Spleen (tissue), 11 donors: ENCODE measurements at regions not wholly inside any gene's neighbourhood (a gene's known extent, or its start where the extent isn't known, plus 50 kb on each side); places are given as distances from the start of the nearest gene placed in this dataset.

Experiments used
- DNase-seq: peaks from one replicate; pipeline ENCODE4 v3.0.0-alpha.2; 2020
- H3K27ac ChIP-seq, 8 donors: fragments of 200-600 bp; sonication (generic) in 7 of 8; 1 replicate in 4 of 8; 2 replicates in 4 of 8; pipeline versions ENCODE4 v1.5.0 to v1.8.0; 2016 to 2021; ENCODE audit warnings: inconsistent platforms in 4 of 8, mild to moderate bottlenecking in 4 of 8, moderate library complexity in 1 of 8
- H3K27me3 ChIP-seq, 7 donors: fragments of 200-600 bp; sonication (generic) in 6 of 7; replicated peaks in 1 of 7; 1 replicate in 4 of 7; 2 replicates in 3 of 7; pipeline versions ENCODE4 v1.5.0 to v1.8.0; 2016 to 2021; ENCODE audit warnings: inconsistent platforms in 3 of 7, mild to moderate bottlenecking in 1 of 7
- H3K36me3 ChIP-seq, 6 donors: fragments of 200-600 bp; sonication (generic) in 5 of 6; 1 replicate in 4 of 6; 2 replicates in 2 of 6; pipeline versions ENCODE4 v1.5.0 to v1.8.0; 2016 to 2021; ENCODE audit warnings: inconsistent platforms in 2 of 6
- H3K4me1 ChIP-seq, 6 donors: fragments of 200-600 bp; sonication (generic) in 5 of 6; 1 replicate in 3 of 6; 2 replicates in 3 of 6; pipeline versions ENCODE4 v1.5.0 to v1.8.0; 2016 to 2021; ENCODE audit warnings: inconsistent platforms in 3 of 6
- H3K4me3 ChIP-seq, 8 donors: fragments of 200-600 bp; sonication (generic) in 7 of 8; 1 replicate in 4 of 8; 2 replicates in 4 of 8; pipeline versions ENCODE4 v1.5.0 to v1.8.0; 2016 to 2021; ENCODE audit warnings: inconsistent platforms in 4 of 8, mild to moderate bottlenecking in 4 of 8, moderate library complexity in 2 of 8
- H3K9me3 ChIP-seq, 8 donors: fragments of 200-600 bp; sonication (generic) in 7 of 8; 1 replicate in 4 of 8; 2 replicates in 4 of 8; pipeline versions ENCODE4 v1.5.0 to v1.8.0; 2016 to 2021; ENCODE audit warnings: inconsistent platforms in 4 of 8
- CTCF ChIP-seq, 11 experiments: fragments of 200-600 bp in 7 of 11; fragments of 450-650 bp in 4 of 11; sonication (generic) in 4 of 11; IDR thresholded peaks in 8 of 11; conservative IDR thresholded peaks in 3 of 11; 1 replicate in 7 of 11; 2 replicates in 4 of 11; pipeline versions ENCODE4 v1.4.0 to v1.8.0; 2016 to 2021; ENCODE audit warnings: antibody characterized with exemption in 11 of 11, inconsistent platforms in 4 of 11, mild to moderate bottlenecking in 1 of 11
- POLR2A ChIP-seq, 3 donors: fragments of 450-650 bp; IDR thresholded peaks; one replicate each; pipeline ENCODE4 v1.5.1; 2017; ENCODE audit warnings: antibody characterized with exemption in 3 of 3, mild to moderate bottlenecking in 1 of 3
- POLR2AphosphoS5 ChIP-seq, 3 donors: sonication (generic); formaldehyde crosslinking; IDR thresholded peaks; one replicate each; pipeline ENCODE4 v1.5.1; 2017; ENCODE audit warnings: antibody characterized with exemption in 3 of 3
- WGBS, 5 donors: extraction: QIAGEN DNeasy Blood & Tissue Kit in 3 of 5; methylation state at CpG; one replicate each; pipeline versions ENCODE4 v1.1.5 to v1.1.7; 2013 to 2018; 5-methylcytosine and 5-hydroxymethylcytosine counted together
- intact Hi-C: fragments of 100-400 bp; cut with DNase I; formaldehyde crosslinking; loops from one replicate; pipeline ENCODE4 v1.15.0; 2023; ENCODE audit warnings: low total_unique reads
- donor health status: healthy with polysubstance abuse.
- donor health status: DM: no; HTN: no; CAD: no; lungs with moderate emphysema.
- donor health status: DM: no; HTN: no; CAD: no.
- donor health status: Bipolar disorder and iron deficiency.
- donor health status: healthy.
- donor health status: DM: no; HTN: no; CAD: no.
- donor health status: DM: yes; HTN: yes; CAD: no.

GRCh38 chr12:76143343-76144244, 59.1 kb upstream of the NAP1L1 start:
- TF ChIP-seq POLR2AphosphoS5 (IDR thresholded peaks at IDR 0.05) (no peak), POLR2A (IDR thresholded peaks at IDR 0.05) (no peak), CTCF (IDR thresholded peaks at IDR 0.05 in 8 of 11, conservative IDR thresholded peaks at IDR 0.05 in 3 of 11) (no peak)
- H3K9me3 ChIP-seq, result peaks cover 0 to 5% (median under 1%) of the 10 kb centered on the region in 8 donors
- H3K4me3 ChIP-seq, result no peak overlapping the region
- no peak overlapping the region for H3K27ac ChIP-seq
- no peak for DNase-seq
- peaks cover 0 to 18% (median 13%) of the 10 kb centered on the region in 6 donors for H3K4me1 ChIP-seq
- WGBS, 5 donors, result 40 to 52% (median 46%) methylated on average over 6 of the region's 6 CpGs
- intact Hi-C loops, result no loop called here
- H3K27me3 ChIP-seq, result no peaks in the 10 kb centered on the region
- H3K36me3 ChIP-seq, result no peaks in the 10 kb centered on the region

GRCh38 chr12:76142305-76142704, 57.8 kb upstream of the NAP1L1 start:
- peaks cover 0 to 18% (median 13%) of the 10 kb centered on the region in 6 donors for H3K4me1 ChIP-seq
- DNase-seq, result no peak
- no peaks in the 10 kb centered on the region for H3K27me3 ChIP-seq
- TF ChIP-seq POLR2AphosphoS5 (IDR thresholded peaks at IDR 0.05), result no peak
- no peak for TF ChIP-seq CTCF (IDR thresholded peaks at IDR 0.05 in 8 of 11, conservative IDR thresholded peaks at IDR 0.05 in 3 of 11)
- no peak for TF ChIP-seq POLR2A (IDR thresholded peaks at IDR 0.05)
- H3K36me3 ChIP-seq, result no peaks in the 10 kb centered on the region
- 82 to 94% (median 86%) methylated on average over 3 of the region's 3 CpGs for WGBS, 5 donors
- peaks cover 0 to 15% (median 4%) of the 10 kb centered on the region in 8 donors for H3K9me3 ChIP-seq
- no peak overlapping the region for H3K4me3 ChIP-seq
- H3K27ac ChIP-seq, result no peak overlapping the region
- intact Hi-C loops, result no loop called here

- DNase-seq, result no peak
- Histone ChIP-seq H3K4me3 (no peak overlapping the region), H3K4me1 (peaks cover 0 to 9% (median 7%) of the 10 kb centered on the region in 6 donors), H3K36me3 (no peaks in the 10 kb centered on the region), H3K27ac (no peak overlapping the region), H3K9me3 (peaks cover 0 to 15% (median 4%) of the 10 kb centered on the region in 8 donors), H3K27me3 (no peaks in the 10 kb centered on the region)
- intact Hi-C loops, result no loop called here
- no peak for TF ChIP-seq CTCF (IDR thresholded peaks at IDR 0.05 in 8 of 11, conservative IDR thresholded peaks at IDR 0.05 in 3 of 11)
- no peak for TF ChIP-seq POLR2A (IDR thresholded peaks at IDR 0.05)
- TF ChIP-seq POLR2AphosphoS5 (IDR thresholded peaks at IDR 0.05), result no peak
- WGBS, 5 donors, result 73 to 96% (median 93%) methylated on average over 2 of the region's 2 CpGs
Observed at GRCh38 chr12:76138656-76139055, 54.2 kb upstream of the NAP1L1 start.

- Histone ChIP-seq H3K9me3 (peaks cover 0 to 15% (median 4%) of the 10 kb centered on the region in 8 donors), H3K27ac (no peak overlapping the region), H3K36me3 (no peaks in the 10 kb centered on the region), H3K27me3 (no peaks in the 10 kb centered on the region), H3K4me3 (no peak overlapping the region), H3K4me1 (no peaks in the 10 kb centered on the region)
- no peak for DNase-seq
- WGBS, 5 donors, result 83 to 93% (median 88%) methylated on average over 6 of the region's 6 CpGs
- intact Hi-C loops, result no loop called here
- no peak for TF ChIP-seq POLR2A (IDR thresholded peaks at IDR 0.05)
- TF ChIP-seq CTCF (IDR thresholded peaks at IDR 0.05 in 8 of 11, conservative IDR thresholded peaks at IDR 0.05 in 3 of 11), result no peak
- no peak for TF ChIP-seq POLR2AphosphoS5 (IDR thresholded peaks at IDR 0.05)
Observed at GRCh38 chr12:76137606-76138005, 53.1 kb upstream of the NAP1L1 start.
